ENCODE measurements at regions not wholly inside any gene's neighbourhood (a gene's known extent, or its start where the extent isn't known, plus 50 kb on each side); places are given as distances from the start of the nearest gene placed in this dataset.
A peak's percentile ranks its signal among the peaks of the same experiment; 100 is the strongest.

GRCh38 chr5:103434057-103434456 is 128.5 kb downstream of the NUDT12 start:
- ATAC-seq, result no peak
- no peaks in the 10 kb centered on the region for H3K4me1 ChIP-seq
- H3K4me3 ChIP-seq, result no peak overlapping the region
- no peak overlapping the region for H3K27ac ChIP-seq
- H3K36me3 ChIP-seq, result no peaks in the 10 kb centered on the region
- peak in 1 of 4 donors; percentile 54 for DNase-seq
- peaks cover 0 to 7% of the 10 kb centered on the region in 2 donors for H3K9me3 ChIP-seq
- intact Hi-C loops (cut with DNase I), result no loop called here
- H3K27me3 ChIP-seq, result no peaks in the 10 kb centered on the region
- no peak for TF ChIP-seq CTCF (IDR thresholded peaks at IDR 0.05)

DNA sequence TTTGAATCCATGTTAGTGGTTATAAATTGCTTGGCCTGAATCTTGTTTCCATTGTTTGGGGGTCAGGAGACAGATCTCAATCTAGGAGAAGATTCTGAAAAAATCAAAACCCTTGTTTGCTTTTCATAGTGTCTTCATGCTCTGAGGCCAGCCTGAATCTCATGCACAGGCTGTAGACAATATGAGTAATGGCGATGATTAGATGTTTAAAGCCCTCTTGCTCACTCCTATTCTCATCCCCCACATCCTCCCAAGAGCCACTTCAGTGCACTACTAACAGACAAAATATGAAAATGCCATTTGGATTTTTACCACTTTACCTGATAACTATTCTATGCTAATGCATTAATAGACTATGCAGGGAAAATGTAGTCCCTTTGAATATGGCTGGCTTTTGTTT is 129.4 kb downstream of the NUDT12 start:
- ATAC-seq, result no peak

GRCh38 chr5:103428923-103429322 is 133.7 kb downstream of the NUDT12 start:
- H3K9me3 ChIP-seq, result no peaks in the 10 kb centered on the region
- intact Hi-C loops (cut with DNase I), result no loop called here
- no peak for TF ChIP-seq CTCF (IDR thresholded peaks at IDR 0.05)

More for the DNA sequence above, 129.4 kb downstream of the NUDT12 start:
- Histone ChIP-seq H3K27ac (no peak overlapping the region), H3K36me3 (no peaks in the 10 kb centered on the region), H3K4me1 (no peaks in the 10 kb centered on the region), H3K9me3 (no peaks in the 10 kb centered on the region), H3K27me3 (no peaks in the 10 kb centered on the region), H3K4me3 (no peak overlapping the region)
- TF ChIP-seq CTCF (IDR thresholded peaks at IDR 0.05), result no peak
- no peak for DNase-seq
- intact Hi-C loops (cut with DNase I), result no loop called here

GRCh38 chr5:103428411-103428871 is 134.1 kb downstream of the NUDT12 start:
- no peak for ATAC-seq
- H3K27me3 ChIP-seq, result no peaks in the 10 kb centered on the region
- peak in 3 of 4 donors; percentile 7 to 39 (median 19) for DNase-seq
- H3K4me3 ChIP-seq, result no peak overlapping the region
- H3K27ac ChIP-seq, result no peak overlapping the region
- intact Hi-C loops (cut with DNase I), result no loop called here
- no peaks in the 10 kb centered on the region for H3K36me3 ChIP-seq
- TF ChIP-seq CTCF (IDR thresholded peaks at IDR 0.05), result no peak
- H3K9me3 ChIP-seq, result no peaks in the 10 kb centered on the region
- no peaks in the 10 kb centered on the region for H3K4me1 ChIP-seq

More at GRCh38 chr5:103428923-103429322, 133.7 kb downstream of the NUDT12 start:
- no peaks in the 10 kb centered on the region for H3K4me1 ChIP-seq
- ATAC-seq, result no peak
- H3K36me3 ChIP-seq, result no peaks in the 10 kb centered on the region
- H3K27ac ChIP-seq, result no peak overlapping the region
- H3K4me3 ChIP-seq, result no peak overlapping the region
- no peak for DNase-seq
- H3K27me3 ChIP-seq, result no peaks in the 10 kb centered on the region

DNA sequence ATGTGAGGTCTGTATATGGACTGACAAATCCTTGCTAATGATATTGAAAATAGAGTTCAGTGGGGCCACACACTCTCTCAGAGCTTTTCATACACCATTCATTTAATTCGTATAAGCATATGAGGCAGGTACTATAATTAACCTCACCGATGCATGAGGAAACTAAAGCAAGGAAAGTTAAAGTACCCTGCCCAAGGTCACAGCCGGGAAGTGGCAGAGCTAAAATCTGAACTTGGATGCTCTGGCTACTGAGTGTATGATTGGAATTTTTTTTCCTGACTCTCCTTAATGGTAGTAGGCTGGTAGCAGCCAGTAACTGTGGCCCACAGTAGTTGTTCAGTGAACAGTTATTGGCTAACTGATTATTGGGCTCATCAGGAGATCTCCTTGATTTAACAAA is 135.3 kb downstream of the NUDT12 start:
- TF ChIP-seq CTCF (IDR thresholded peaks at IDR 0.05), result no peak
- intact Hi-C loops (cut with DNase I), result no loop called here
- Histone ChIP-seq H3K36me3 (no peaks in the 10 kb centered on the region), H3K4me1 (no peaks in the 10 kb centered on the region), H3K27ac (no peak overlapping the region), H3K9me3 (no peaks in the 10 kb centered on the region), H3K27me3 (no peaks in the 10 kb centered on the region), H3K4me3 (no peak overlapping the region)
- ATAC-seq, result no peak
- no peak for DNase-seq

All from left lung (tissue), 4 donors.